Fibroblast of lung (primary cell): ENCODE measurements at regions not wholly inside any gene's neighbourhood (a gene's known extent, or its start where the extent isn't known, plus 50 kb on each side); places are given as distances from the start of the nearest gene placed in this dataset.

Experiments used
- EZH2 ChIP-seq: IDR thresholded peaks from 2 replicates; pipeline ENCODE4 v1.5.1; 2012; ENCODE audit warnings: low read length, control low read depth, mild to moderate bottlenecking; ENCODE audit errors: missing control alignments
- TF ChIP-seq, protein P1 (sequence below), 2 donors: IDR thresholded peaks in 1 of 2; conservative IDR thresholded peaks in 1 of 2; 1 replicate in 1 of 2; 2 replicates in 1 of 2; pipeline ENCODE4 v1.5.1; 2011 to 2012; ENCODE audit warnings: low read length in 2 of 2, control low read depth in 1 of 2, inconsistent platforms in 1 of 2, low read depth in 1 of 2, mild to moderate bottlenecking in 1 of 2

DNA sequence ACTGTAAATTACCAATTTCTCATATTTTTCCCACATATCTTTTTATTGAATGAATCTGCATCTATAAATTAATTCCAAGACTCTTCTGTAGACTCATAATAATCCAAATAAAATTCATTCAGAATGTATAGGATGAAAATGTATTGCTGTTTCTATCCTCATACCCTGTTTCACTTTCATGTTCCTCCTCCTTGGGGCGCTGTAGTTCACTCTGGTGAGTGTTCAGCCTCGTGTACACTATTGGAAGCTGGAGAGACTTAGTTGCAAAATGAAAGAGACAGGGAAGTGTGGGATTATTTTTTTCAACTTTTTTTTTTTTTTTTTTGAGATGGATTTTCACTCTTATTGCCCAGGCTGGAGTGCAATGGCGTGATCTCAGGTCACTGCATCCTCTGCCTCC, 296.1 kb downstream of the TLL1 start:
- TF ChIP-seq, protein P1, sequence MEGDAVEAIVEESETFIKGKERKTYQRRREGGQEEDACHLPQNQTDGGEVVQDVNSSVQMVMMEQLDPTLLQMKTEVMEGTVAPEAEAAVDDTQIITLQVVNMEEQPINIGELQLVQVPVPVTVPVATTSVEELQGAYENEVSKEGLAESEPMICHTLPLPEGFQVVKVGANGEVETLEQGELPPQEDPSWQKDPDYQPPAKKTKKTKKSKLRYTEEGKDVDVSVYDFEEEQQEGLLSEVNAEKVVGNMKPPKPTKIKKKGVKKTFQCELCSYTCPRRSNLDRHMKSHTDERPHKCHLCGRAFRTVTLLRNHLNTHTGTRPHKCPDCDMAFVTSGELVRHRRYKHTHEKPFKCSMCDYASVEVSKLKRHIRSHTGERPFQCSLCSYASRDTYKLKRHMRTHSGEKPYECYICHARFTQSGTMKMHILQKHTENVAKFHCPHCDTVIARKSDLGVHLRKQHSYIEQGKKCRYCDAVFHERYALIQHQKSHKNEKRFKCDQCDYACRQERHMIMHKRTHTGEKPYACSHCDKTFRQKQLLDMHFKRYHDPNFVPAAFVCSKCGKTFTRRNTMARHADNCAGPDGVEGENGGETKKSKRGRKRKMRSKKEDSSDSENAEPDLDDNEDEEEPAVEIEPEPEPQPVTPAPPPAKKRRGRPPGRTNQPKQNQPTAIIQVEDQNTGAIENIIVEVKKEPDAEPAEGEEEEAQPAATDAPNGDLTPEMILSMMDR (conservative IDR thresholded peaks at IDR 0.05 in 1 of 2, IDR thresholded peaks at IDR 0.05 in 1 of 2; ENCODE audit: low read depth in 1 of 2, low read length in 2 of 2): peak; percentile 16 to 23
- no peak for TF ChIP-seq EZH2
